GM12892 (cell line): ENCODE measurements at regions not wholly inside any gene's neighbourhood (a gene's known extent, or its start where the extent isn't known, plus 50 kb on each side); places are given as distances from the start of the nearest gene placed in this dataset.

Source experiments
- POLR2A ChIP-seq: IDR thresholded peaks from 2 replicates; pipeline ENCODE4 v1.6.1; 2011; ENCODE audit warnings: low read depth, low read length, control low read depth
- TAF1 ChIP-seq: IDR thresholded peaks from 2 replicates; pipeline ENCODE4 v1.6.1; 2011; ENCODE audit warnings: low read depth, mild to moderate bottlenecking, control low read depth, low read length, borderline replicate concordance

GRCh38 chr1:199590708-199591107, 436.8 kb upstream of the NR5A2 start:
- TF ChIP-seq POLR2A, result no peak
- TF ChIP-seq TAF1, result no peak
